ENCODE measurements at regions not wholly inside any gene's neighbourhood (a gene's known extent, or its start where the extent isn't known, plus 50 kb on each side); places are given as distances from the start of the nearest gene placed in this dataset.

DNA sequence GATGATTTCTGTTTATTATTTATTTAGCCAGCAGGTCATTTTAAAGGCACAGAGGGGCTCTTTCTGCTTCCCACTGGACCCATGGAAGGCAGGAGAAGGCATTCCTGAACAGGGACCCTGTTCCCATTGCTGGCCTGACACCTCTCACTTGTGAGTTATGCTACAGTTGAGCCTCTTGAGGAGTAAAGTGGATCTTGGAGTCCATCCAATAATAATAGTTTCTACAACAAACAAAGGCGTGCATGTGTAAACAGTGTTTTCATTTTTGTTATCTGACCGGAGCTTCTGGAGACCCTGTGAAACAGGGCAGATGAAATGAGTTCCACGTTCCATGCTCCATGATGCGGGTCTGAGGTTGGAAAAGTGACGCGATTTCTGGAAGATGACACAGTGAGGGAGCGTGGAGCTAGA is 127.3 kb upstream of the HABP2 start:
- H3K4me3 ChIP-seq (ENCODE audit: control insufficient read depth, low read depth, low read length): no peak overlapping the region
- TF ChIP-seq CTCF (conservative IDR thresholded peaks at IDR 0.05; ENCODE audit: control insufficient read depth, insufficient read depth, low read depth, low read length): no peak
- DNase-seq (ENCODE audit: low read depth): peak; percentile 37

- TF ChIP-seq CTCF (conservative IDR thresholded peaks at IDR 0.05; ENCODE audit: control insufficient read depth, insufficient read depth, low read depth, low read length): no peak
- DNase-seq (ENCODE audit: low read depth): no peak
Measured at GRCh38 chr10:113426181-113426877, 126.5 kb upstream of the HABP2 start.

DNA sequence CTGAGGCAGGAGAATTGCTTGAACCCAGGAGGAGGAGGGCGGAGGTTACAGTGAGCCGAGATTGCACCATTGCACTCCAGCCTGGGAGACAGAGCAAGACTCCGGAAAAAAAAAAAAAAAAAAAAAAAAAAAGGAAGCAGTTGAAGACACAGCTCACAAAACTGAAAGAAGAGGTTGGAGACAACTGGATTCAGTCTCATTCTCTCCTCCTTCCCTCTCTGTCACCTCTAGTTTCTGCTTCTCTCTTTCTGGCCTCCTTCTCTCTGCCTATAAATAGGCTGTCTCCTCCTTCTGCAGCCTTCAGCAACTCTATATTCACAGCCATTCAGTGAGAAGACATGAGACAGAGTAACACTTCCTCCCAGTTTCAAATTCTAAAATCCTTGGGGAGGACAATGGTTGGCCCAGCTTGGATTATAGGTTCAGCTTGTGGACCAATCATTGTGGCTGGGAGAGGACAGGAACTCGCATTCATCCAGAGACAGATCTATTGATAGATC is 125.6 kb upstream of the HABP2 start:
- no peak for DNase-seq (ENCODE audit: low read depth)
- TF ChIP-seq CTCF (conservative IDR thresholded peaks at IDR 0.05; ENCODE audit: control insufficient read depth, insufficient read depth, low read depth, low read length): no peak
- no peak overlapping the region for H3K4me3 ChIP-seq (ENCODE audit: control insufficient read depth, low read depth, low read length)

More at GRCh38 chr10:113426181-113426877, 126.5 kb upstream of the HABP2 start:
- H3K4me3 ChIP-seq (ENCODE audit: control insufficient read depth, low read depth, low read length): no peak overlapping the region

DNA sequence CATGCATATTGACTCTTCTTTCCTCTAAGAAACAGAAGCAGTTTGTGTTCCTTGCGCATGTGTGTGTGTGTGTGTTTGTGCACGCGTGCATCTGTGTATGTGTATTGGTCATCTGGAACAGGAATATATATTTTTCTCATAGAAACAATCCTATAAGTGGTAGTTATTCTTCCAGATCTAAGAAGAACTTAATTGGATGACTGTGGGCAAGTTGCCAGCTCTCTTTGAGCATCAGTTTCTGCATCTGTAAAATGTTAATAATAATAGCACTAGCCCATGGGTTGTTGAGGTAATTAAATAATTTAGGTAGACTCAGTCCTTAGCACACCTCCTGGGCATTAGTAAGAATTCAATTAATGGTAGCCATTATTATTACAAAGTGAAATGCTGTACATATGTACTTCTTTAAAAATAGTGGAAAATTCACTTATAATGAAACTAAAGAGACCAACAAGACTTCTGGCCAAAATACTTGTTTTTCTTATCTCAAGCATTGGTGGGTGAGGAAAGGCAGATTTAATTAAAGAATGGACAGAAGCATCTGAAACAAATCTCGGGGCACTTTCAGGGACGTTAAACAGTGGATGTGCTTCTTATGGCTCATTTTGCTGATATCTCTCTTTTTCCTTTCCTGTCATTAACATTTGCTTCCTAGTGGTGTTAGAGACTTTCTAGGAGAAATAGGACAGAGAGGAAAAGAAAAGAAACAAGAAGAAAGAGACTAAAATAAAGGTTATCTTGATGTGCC is 124.9 kb upstream of the HABP2 start:
- TF ChIP-seq CTCF (conservative IDR thresholded peaks at IDR 0.05; ENCODE audit: control insufficient read depth, insufficient read depth, low read depth, low read length): no peak
- no peak for DNase-seq (ENCODE audit: low read depth)
- no peak overlapping the region for H3K4me3 ChIP-seq (ENCODE audit: control insufficient read depth, low read depth, low read length)

GRCh38 chr10:113430634-113431397 is 122.0 kb upstream of the HABP2 start:
- DNase-seq (ENCODE audit: low read depth): no peak
- TF ChIP-seq CTCF (conservative IDR thresholded peaks at IDR 0.05; ENCODE audit: control insufficient read depth, insufficient read depth, low read depth, low read length): no peak

GRCh38 chr10:113431398-113432160 is 121.3 kb upstream of the HABP2 start:
- DNase-seq (ENCODE audit: low read depth): no peak
- TF ChIP-seq CTCF (conservative IDR thresholded peaks at IDR 0.05; ENCODE audit: control insufficient read depth, insufficient read depth, low read depth, low read length): no peak
- no peak overlapping the region for H3K4me3 ChIP-seq (ENCODE audit: control insufficient read depth, low read depth, low read length)

More at GRCh38 chr10:113430634-113431397, 122.0 kb upstream of the HABP2 start:
- H3K4me3 ChIP-seq (ENCODE audit: control insufficient read depth, low read depth, low read length): no peak overlapping the region

Measured in fibroblast of mammary gland (primary cell).